WERI-Rb-1 (cell line): ENCODE measurements at regions not wholly inside any gene's neighbourhood (a gene's known extent, or its start where the extent isn't known, plus 50 kb on each side); places are given as distances from the start of the nearest gene placed in this dataset.
A peak's percentile ranks its signal among the peaks of the same experiment; 100 is the strongest.

Experiments used
- DNase-seq: peaks from one replicate; pipeline ENCODE4 v3.0.0-alpha.2; 2020
- H3K27ac ChIP-seq: fragments of 250-450 bp; sonication (Bioruptor Pico); 2 replicates; pipeline ENCODE4 v1.5.1; 2020; ENCODE audit warnings: mild to moderate bottlenecking, moderate library complexity
- H3K27me3 ChIP-seq: fragments of 250-450 bp; sonication (Bioruptor Pico); 2 replicates; pipeline ENCODE4 v1.5.1; 2021; ENCODE audit warnings: mild to moderate bottlenecking, low read depth, moderate library complexity; ENCODE audit not compliant: insufficient read depth, severe bottlenecking
- H3K36me3 ChIP-seq: fragments of 250-450 bp; sonication (Bioruptor Pico); 2 replicates; pipeline ENCODE4 v1.5.1; 2020; ENCODE audit warnings: mild to moderate bottlenecking, moderate library complexity
- H3K4me3 ChIP-seq: 2 replicates; pipeline ENCODE4 v1.5.1; 2011; ENCODE audit warnings: low read depth, mild to moderate bottlenecking, control low read depth, low read length
- H3K9me3 ChIP-seq: fragments of 250-450 bp; sonication (Bioruptor Pico); 2 replicates; pipeline ENCODE4 v1.5.1; 2021; ENCODE audit warnings: mild to moderate bottlenecking, moderate library complexity; ENCODE audit not compliant: severe bottlenecking
- CTCF ChIP-seq: IDR thresholded peaks from 2 replicates; pipeline ENCODE4 v1.5.1; 2011; ENCODE audit warnings: low read depth, mild to moderate bottlenecking, control low read depth, inconsistent platforms, low read length

DNA sequence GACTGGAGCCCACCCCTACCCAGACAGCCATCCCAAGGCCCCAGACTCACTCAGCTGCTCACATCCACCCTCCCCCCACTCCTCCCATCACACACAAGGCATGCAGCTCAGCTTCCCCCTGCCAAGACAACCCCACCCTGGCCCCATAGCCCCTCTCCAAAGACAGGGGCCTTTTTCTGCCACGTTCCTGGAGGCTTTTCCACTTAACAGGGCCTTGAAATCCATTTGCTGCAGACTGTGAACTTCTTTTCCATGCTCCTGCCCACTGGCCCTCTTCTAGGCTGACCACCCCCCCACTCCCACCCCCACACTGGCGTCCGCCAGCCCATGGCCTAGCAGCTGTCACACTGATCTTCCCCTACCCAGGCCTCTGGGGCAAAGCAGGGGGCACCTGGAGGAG, 76.0 kb downstream of the PJA1 start:
- DNase-seq: no peak
- no peak for TF ChIP-seq CTCF
- H3K9me3 ChIP-seq: no peaks in the 10 kb centered on the region
- H3K36me3 ChIP-seq: no peaks in the 10 kb centered on the region
- no peak overlapping the region for H3K27ac ChIP-seq
- peaks cover 3% of the 10 kb centered on the region for H3K27me3 ChIP-seq
- H3K4me3 ChIP-seq: no peak overlapping the region

DNA sequence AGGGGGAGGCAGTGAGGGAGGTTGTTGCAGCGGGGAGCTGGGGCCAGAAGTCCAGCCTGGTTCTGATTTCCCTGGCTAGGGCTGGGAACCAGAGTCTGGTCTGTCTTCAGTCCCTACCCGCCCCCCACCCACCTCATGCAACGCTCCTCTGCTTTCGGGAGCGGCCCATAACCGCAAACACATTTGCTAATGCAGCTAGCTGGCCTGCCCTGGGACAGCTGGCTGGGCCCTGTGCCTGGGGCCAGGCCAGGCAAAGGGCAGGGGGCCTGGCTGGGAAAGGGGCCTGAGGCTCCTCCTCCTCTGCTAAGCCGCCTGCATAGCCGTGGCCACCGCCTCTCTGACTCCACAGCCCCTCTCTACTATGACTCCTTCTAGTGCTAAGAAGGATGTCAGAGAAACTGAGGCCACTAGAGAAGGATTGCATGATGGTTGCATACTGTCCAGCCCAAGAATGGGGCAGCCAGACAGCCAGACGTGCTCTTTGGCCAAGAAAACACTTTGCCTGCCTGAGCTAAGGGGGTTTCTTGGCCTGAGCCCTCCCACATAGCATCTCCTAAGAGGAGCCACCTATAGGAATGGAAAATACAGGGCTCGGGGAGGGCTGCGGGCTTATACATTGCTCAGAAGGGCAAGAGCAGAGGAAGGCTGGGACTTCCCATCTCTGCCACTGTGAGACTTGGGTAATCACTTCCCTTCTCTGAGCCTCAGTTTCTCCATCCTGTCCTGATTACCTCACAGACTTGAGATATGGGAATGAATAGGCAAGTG, 76.9 kb downstream of the PJA1 start:
- Histone ChIP-seq H3K36me3 (no peaks in the 10 kb centered on the region), H3K9me3 (no peaks in the 10 kb centered on the region), H3K27me3 (peaks cover 3% of the 10 kb centered on the region), H3K27ac (peak overlapping the region; percentile 34; the same call in 1 of the 2 replicates), H3K4me3 (no peak overlapping the region)
- DNase-seq: peak; percentile 30
- no peak for TF ChIP-seq CTCF

- peak; percentile 35; the same call in 1 of the 2 replicates for TF ChIP-seq CTCF
- no peak overlapping the region for H3K27ac ChIP-seq
- no peaks in the 10 kb centered on the region for H3K9me3 ChIP-seq
- H3K36me3 ChIP-seq: no peaks in the 10 kb centered on the region
- no peak overlapping the region for H3K4me3 ChIP-seq
- peaks cover 3% of the 10 kb centered on the region for H3K27me3 ChIP-seq
- DNase-seq: peak; percentile 35
These were observed 79.4 kb downstream of the PJA1 start for GRCh38 chrX:69085826-69086225.

GRCh38 chrX:69085151-69085550, 80.1 kb downstream of the PJA1 start:
- Histone ChIP-seq H3K27me3 (peaks cover 3% of the 10 kb centered on the region), H3K4me3 (no peak overlapping the region), H3K36me3 (no peaks in the 10 kb centered on the region), H3K9me3 (no peaks in the 10 kb centered on the region), H3K27ac (no peak overlapping the region)
- no peak for TF ChIP-seq CTCF
- no peak for DNase-seq

GRCh38 chrX:69083801-69084200, 81.5 kb downstream of the PJA1 start:
- no peak for TF ChIP-seq CTCF
- Histone ChIP-seq H3K36me3 (no peaks in the 10 kb centered on the region), H3K27ac (0 out of 2 replicates have a peak overlapping the region, but pooled peaks have one; percentile 18), H3K4me3 (no peak overlapping the region), H3K9me3 (no peaks in the 10 kb centered on the region), H3K27me3 (peaks cover 3% of the 10 kb centered on the region)
- DNase-seq: no peak

DNA sequence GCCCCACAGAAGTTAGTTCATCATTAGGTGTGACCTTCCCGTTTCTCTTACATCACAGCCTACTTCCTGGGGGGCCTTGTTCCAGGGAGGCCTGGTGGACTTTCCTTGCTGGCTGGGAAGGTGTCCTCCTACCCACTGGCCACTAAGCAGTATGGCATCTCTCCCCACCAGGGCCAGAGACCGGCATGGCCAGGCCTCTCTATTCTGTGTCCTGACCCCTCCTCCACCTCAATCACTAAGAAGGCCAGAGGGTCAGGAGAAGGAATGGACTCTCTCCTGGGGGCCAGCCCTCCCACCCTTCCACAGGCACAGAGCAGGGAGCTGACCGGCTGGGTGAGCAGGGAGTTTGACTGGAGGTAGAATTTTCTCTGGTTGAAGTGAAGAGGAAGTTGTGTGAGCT, 81.9 kb downstream of the PJA1 start:
- no peaks in the 10 kb centered on the region for H3K9me3 ChIP-seq

More for the DNA sequence above, 81.9 kb downstream of the PJA1 start:
- DNase-seq: no peak
- no peak overlapping the region for H3K27ac ChIP-seq
- H3K36me3 ChIP-seq: no peaks in the 10 kb centered on the region
- no peak overlapping the region for H3K4me3 ChIP-seq
- H3K27me3 ChIP-seq: peaks cover 3% of the 10 kb centered on the region
- no peak for TF ChIP-seq CTCF
